ENCODE measurements at regions not wholly inside any gene's neighbourhood (a gene's known extent, or its start where the extent isn't known, plus 50 kb on each side); places are given as distances from the start of the nearest gene placed in this dataset.

DNA sequence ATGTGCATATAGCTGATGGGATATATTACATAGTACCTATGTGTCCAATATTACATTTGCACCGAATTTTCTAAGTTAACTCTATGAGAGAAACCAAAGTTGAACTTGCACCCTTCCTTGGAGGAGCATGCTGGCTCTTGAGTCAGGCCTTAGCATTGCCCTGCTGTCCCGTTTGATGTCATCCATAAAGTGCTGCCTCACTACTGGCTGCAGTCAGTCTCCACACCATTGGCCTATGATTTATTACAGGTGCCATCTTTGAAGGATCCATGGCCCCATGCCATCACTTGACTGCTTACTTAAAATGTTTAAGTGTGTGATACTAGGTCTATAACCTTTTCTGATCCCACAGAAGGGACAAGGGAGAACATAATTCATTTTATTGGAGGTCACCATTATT is 249.3 kb upstream of the RBBP8 start:
- TF ChIP-seq CTCF (IDR thresholded peaks at IDR 0.05) (no peak), POLR2A (IDR thresholded peaks at IDR 0.05; ENCODE audit: low read depth) (no peak), EP300 (IDR thresholded peaks at IDR 0.05) (no peak)
